ENCODE measurements at regions not wholly inside any gene's neighbourhood (a gene's known extent, or its start where the extent isn't known, plus 50 kb on each side); places are given as distances from the start of the nearest gene placed in this dataset.
"Not testable (repeated sequence)": the region's sequence is repeated elsewhere in the genome, so short reads cannot be mapped to it uniquely, and the experiment has no call there.

GRCh38 chr3:106457281-106458180 lies 588.7 kb upstream of the CBLB start:
- DNase-seq (ENCODE audit: low spot score) = no peak

GRCh38 chr3:106458952-106459351 lies 590.1 kb upstream of the CBLB start:
- no peak for DNase-seq (ENCODE audit: low spot score)

GRCh38 chr3:106466881-106467280 lies 598.1 kb upstream of the CBLB start:
- no peak for DNase-seq (ENCODE audit: low spot score)

DNA sequence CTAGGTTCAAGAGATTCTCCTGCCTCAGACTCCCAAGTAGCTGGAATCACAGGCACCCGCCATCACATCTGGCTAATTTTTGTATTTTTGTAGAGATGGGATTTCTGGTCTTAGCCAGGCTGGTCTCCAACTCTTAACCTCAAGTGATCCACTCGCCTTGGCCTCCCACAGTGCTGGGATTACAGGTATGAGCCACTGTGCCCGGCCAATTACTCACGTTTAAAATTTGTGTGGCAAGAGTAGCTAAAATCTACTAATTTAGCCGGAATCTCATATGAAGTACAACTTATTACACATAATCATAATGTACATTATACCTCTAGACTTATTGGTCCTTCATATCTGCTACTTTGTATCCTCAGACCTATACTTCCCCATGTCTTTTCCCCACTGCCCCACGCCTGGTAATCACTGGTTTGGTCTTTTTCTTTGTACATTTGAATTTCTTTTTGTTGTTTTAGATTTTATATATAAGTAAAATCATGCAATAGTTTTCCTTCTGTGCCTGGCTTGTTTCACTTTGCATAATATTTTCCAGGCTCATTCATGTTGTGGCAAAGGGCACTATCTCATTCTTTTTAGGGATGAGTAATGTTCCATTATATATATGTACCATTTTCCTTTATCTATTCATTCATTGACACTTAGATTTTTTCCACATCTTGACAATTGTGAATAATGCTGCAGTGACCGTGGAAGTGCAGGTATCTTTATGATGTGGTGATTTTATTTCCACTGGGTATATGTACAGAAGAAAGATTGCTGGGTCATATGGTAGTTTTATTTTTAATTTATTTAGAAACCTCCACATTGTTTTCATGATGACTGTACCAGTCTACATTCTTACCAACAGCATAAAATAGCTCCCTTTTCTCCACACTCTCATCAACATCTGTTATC lies 605.0 kb upstream of the CBLB start:
- no peak for DNase-seq (ENCODE audit: low spot score)

DNA sequence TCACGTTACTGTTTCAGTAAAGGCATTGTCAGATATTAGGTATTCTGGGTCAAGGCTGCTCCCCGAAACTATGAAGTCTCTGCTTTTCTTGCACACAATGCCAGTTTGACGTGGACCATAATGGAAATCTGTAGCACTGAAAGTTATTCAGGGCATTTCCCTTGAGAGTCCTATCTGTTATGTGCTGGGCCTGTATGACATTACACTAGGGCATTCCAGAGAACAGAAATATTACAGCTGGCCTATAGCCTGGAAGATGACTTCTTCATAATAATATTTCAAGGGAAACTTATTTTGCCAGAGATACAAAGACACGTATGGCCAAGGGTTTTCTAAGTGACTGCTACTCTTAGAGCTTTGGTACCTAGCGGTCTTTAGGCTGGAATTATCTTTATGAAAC lies 613.6 kb upstream of the CBLB start:
- no peak for DNase-seq (ENCODE audit: low spot score)

- DNase-seq (ENCODE audit: low spot score) = no peak
Measured at GRCh38 chr3:106485217-106485616, 616.4 kb upstream of the CBLB start.

- DNase-seq (ENCODE audit: low spot score) = no peak
Measured at GRCh38 chr3:106485802-106486201, 617.0 kb upstream of the CBLB start.

GRCh38 chr3:106486945-106487639 lies 618.3 kb upstream of the CBLB start:
- not testable (repeated sequence) for DNase-seq (ENCODE audit: low spot score)

DNA sequence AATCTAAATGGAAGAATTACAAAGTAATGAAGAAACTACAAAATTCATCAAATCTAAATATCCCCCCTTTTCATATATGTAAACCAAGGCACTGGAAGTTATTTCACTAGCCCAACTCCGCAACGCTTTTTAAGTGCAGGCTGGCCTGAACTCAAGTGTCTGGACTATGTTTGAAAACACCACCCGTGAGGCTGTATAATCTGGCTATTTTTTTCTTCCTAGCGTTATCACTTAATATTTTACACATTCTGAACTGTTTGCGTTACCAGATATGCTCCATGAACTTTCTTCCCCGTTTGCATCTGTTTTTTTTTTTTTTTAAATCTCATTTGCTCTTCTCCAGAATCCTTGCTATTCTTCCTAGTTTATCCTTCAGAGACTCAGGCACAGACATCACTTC lies 619.5 kb upstream of the CBLB start:
- no peak for DNase-seq (ENCODE audit: low spot score)

DNA sequence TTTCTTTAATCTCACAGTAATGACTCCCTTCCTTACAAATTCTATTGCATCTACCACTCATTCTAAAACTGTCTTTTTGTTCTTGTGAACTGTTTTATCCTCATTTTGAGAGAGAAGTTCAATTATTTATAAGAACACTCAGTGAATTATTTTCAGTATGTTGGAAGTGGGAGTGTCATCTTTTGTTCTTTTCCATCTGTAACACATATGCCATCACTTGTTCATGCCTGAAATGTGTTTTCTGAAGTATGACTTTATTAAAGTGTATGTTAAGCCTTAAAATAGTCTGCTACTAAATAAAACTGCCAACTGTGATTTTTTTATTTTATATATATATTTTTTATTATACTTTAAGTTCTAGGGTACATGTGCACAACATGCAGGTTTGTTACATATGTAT lies 623.0 kb upstream of the CBLB start:
- DNase-seq (ENCODE audit: low spot score) = no peak

GRCh38 chr3:106508331-106508893 lies 639.6 kb upstream of the CBLB start:
- no peak for DNase-seq (ENCODE audit: low spot score)

- DNase-seq (ENCODE audit: low spot score) = no peak
Measured at GRCh38 chr3:106510206-106510605, 641.4 kb upstream of the CBLB start.

GRCh38 chr3:106512846-106513245 lies 644.0 kb upstream of the CBLB start:
- DNase-seq (ENCODE audit: low spot score) = no peak

GRCh38 chr3:106514431-106514830 lies 645.6 kb upstream of the CBLB start:
- no peak for DNase-seq (ENCODE audit: low spot score)

GRCh38 chr3:106518516-106518915 lies 649.7 kb upstream of the CBLB start:
- no peak for DNase-seq (ENCODE audit: low spot score)

GRCh38 chr3:106522397-106522796 lies 653.6 kb upstream of the CBLB start:
- DNase-seq (ENCODE audit: low spot score) = no peak

- DNase-seq (ENCODE audit: low spot score) = no peak
Measured at GRCh38 chr3:106528932-106529331, 660.1 kb upstream of the CBLB start.

DNA sequence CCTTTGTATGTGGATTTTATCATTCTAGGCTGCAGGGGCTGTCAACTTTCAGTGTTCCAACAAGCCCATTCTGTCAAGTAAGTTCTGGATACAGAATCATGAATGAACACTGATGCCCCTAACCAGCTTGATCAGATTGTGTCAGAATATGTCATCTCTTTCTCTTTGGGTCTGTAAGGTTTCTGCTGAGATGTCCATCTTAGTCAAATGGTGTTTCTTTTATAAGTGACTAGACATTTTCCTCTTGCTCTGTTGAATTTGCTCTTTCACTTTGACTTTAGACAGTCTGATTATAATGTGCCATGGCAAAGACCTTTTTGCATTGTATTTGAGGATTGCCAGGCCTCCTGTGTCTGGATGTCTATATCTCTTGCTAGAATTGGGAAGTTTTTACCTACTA lies 660.9 kb upstream of the CBLB start:
- DNase-seq (ENCODE audit: low spot score) = no peak

GRCh38 chr3:106530367-106530766 lies 661.6 kb upstream of the CBLB start:
- DNase-seq (ENCODE audit: low spot score) = no peak

GRCh38 chr3:106531771-106532329 lies 663.0 kb upstream of the CBLB start:
- DNase-seq (ENCODE audit: low spot score) = not testable (repeated sequence)

DNA sequence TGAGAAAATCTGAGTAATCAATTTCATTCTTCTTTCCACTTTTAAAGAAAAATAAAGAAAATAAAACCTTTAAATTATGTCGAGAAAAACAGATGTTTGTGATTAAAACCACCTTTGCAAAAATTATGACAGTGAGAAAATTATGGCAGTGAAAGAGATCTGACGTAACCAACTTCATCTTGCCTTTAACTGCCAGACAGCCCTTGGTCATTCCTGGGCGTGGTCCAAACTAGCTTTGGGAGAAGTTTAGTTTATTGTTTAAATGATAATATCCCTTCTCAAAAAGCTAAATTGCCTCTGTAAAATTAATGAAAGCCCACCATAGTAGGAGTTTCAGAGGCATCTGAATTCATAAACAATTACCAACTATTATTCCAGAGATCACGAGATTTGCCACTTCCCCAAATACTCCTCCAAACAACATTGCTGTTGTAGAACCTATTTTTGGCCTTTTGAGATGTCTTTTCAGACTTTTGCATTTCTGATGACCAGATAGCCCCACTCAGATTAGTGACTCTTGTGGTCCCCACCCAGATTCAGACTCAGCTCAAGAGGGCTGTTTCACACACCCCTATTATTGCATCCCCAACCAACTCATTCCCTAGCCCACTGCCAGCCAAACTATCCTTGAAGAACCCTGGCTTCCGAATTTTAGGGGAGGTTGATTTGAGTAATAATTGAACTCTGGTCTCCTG lies 664.4 kb upstream of the CBLB start:
- no peak for DNase-seq (ENCODE audit: low spot score)

Measured in CD4-positive, alpha-beta T cell treated with Interleukin-15 for 4 hours (primary cell).